ENCODE measurements at regions not wholly inside any gene's neighbourhood (a gene's known extent, or its start where the extent isn't known, plus 50 kb on each side); places are given as distances from the start of the nearest gene placed in this dataset.

- TF ChIP-seq EZH2phosphoT487 (IDR thresholded peaks at IDR 0.05; ENCODE audit: borderline replicate concordance, low read length) (no peak), EZH2 (IDR thresholded peaks at IDR 0.05; ENCODE audit: low read length, unreplicated experiment) (no peak)
Observed at GRCh38 chr4:138678985-138679746, 336.4 kb upstream of the NOCT start.

Data from PC-3 (cell line).